SK-N-SH (cell line): ENCODE measurements at regions not wholly inside any gene's neighbourhood (a gene's known extent, or its start where the extent isn't known, plus 50 kb on each side); places are given as distances from the start of the nearest gene placed in this dataset.
A peak's percentile ranks its signal among the peaks of the same experiment; 100 is the strongest.

ENCODE experiments used
- CTCF ChIA-PET: fragments of 300-600, 350-600 bp; formaldehyde crosslinking; extraction: SDS; loops from one replicate; lab custom pipeline; 2021; lab: Yijun Ruan, JAX
- POLR2A ChIA-PET: fragments of 350-600 bp; sonication (Branson Sonifier 250); formaldehyde crosslinking; extraction: SDS; loops from one replicate; lab custom pipeline; 2020; ENCODE audit warnings: antibody characterized with exemption, inconsistent platforms; lab: Yijun Ruan, JAX
- DNase-seq: peaks from one replicate; pipeline ENCODE4 v3.0.0; 2012
- H2AFZ ChIP-seq: fragments of 200-600 bp; sonication (generic); 2 replicates; pipeline ENCODE4 v1.8.1; 2016; ENCODE audit warnings: antibody characterized with exemption, mild to moderate bottlenecking, low read depth
- H3F3A ChIP-seq: fragments of 200-600 bp; sonication (generic); replicated peaks from 2 replicates; pipeline ENCODE3; 2016; ENCODE audit warnings: antibody characterized with exemption, mild to moderate bottlenecking; ENCODE audit not compliant: insufficient read depth
- H3K27ac ChIP-seq, 2 experiments: fragments of 200-500 bp in 1 of 2; fragments of 200-600 bp in 1 of 2; sonication (Bioruptor generic) in 1 of 2; sonication (generic), shearing (Covaris generic) in 1 of 2; 2 replicates each; pipeline versions ENCODE4 v1.5.1 to v1.6.1; 2014 to 2016; ENCODE audit warnings: low read depth in 2 of 2, inconsistent platforms in 1 of 2, low read length in 1 of 2, mild to moderate bottlenecking in 1 of 2, mixed read lengths in 1 of 2
- H3K27me3 ChIP-seq: fragments of 200-600 bp; sonication (generic), shearing (Covaris generic); 2 replicates; pipeline ENCODE4 v1.6.1; 2016; ENCODE audit warnings: mixed run types; ENCODE audit not compliant: insufficient read depth
- H3K36me3 ChIP-seq, 2 experiments: fragments of 200-500 bp in 1 of 2; fragments of 200-600 bp in 1 of 2; sonication (Bioruptor generic) in 1 of 2; sonication (generic) in 1 of 2; replicated peaks in 1 of 2; 2 replicates each; pipeline versions ENCODE3 to v1.5.1; 2014 to 2016; ENCODE audit warnings: low read length in 1 of 2, mild to moderate bottlenecking in 1 of 2; ENCODE audit not compliant: insufficient read depth in 2 of 2, control insufficient read depth in 1 of 2
- H3K4me1 ChIP-seq, 2 experiments: fragments of 200-500 bp in 1 of 2; fragments of 200-600 bp in 1 of 2; sonication (Bioruptor generic) in 1 of 2; sonication (generic), shearing (Covaris generic) in 1 of 2; 2 replicates each; pipeline versions ENCODE4 v1.5.1 to v1.6.1; 2014 to 2016; ENCODE audit warnings: low read depth in 1 of 2, low read length in 1 of 2, mixed run types in 1 of 2; ENCODE audit not compliant: insufficient read depth in 2 of 2, control insufficient read depth in 1 of 2
- H3K4me2 ChIP-seq: fragments of 200-600 bp; sonication (generic), shearing (Covaris generic); 2 replicates; pipeline ENCODE4 v1.6.1; 2017; ENCODE audit warnings: mixed run types
- H3K4me3 ChIP-seq, 2 experiments: fragments of 200-500 bp in 1 of 2; fragments of 200-600 bp in 1 of 2; sonication (Bioruptor generic) in 1 of 2; sonication (generic), shearing (Covaris generic) in 1 of 2; 2 replicates each; pipeline versions ENCODE4 v1.5.1 to v1.8.1; 2014 to 2016; ENCODE audit warnings: low read depth in 2 of 2, inconsistent platforms in 1 of 2, low read length in 1 of 2, mild to moderate bottlenecking in 1 of 2, mixed read lengths in 1 of 2, moderate library complexity in 1 of 2
- H3K79me2 ChIP-seq: fragments of 200-600 bp; sonication (generic); 2 replicates; pipeline ENCODE4 v1.8.1; 2017; ENCODE audit warnings: mild to moderate bottlenecking; ENCODE audit not compliant: insufficient read depth
- H3K9ac ChIP-seq: fragments of 200-600 bp; sonication (generic); 2 replicates; pipeline ENCODE4 v1.6.1; 2017; ENCODE audit warnings: mixed run types
- H3K9me2 ChIP-seq: fragments of 200-600 bp; sonication (generic); 2 replicates; pipeline ENCODE4 v1.6.1; 2017; ENCODE audit warnings: mixed run types
- H3K9me3 ChIP-seq: fragments of 200-600 bp; sonication (generic); 2 replicates; pipeline ENCODE4 v1.6.1; 2017; ENCODE audit warnings: mixed run types, mild to moderate bottlenecking, moderate library complexity
- H4K20me1 ChIP-seq: fragments of 200-600 bp; sonication (generic); 2 replicates; pipeline ENCODE4 v1.6.1; 2017; ENCODE audit warnings: mild to moderate bottlenecking, mixed run types; ENCODE audit not compliant: insufficient read depth
- ELF1 ChIP-seq: IDR thresholded peaks from 2 replicates; pipeline ENCODE4 v1.4.0; 2012
- EZH2phosphoT487 ChIP-seq: fragments of 200-600 bp; sonication (generic); IDR thresholded peaks from 2 replicates; pipeline ENCODE4 v1.6.1; 2017; ENCODE audit warnings: low read depth, mixed run types, mild to moderate bottlenecking, antibody characterized with exemption, moderate library complexity, borderline replicate concordance
- FOXM1 ChIP-seq: IDR thresholded peaks from 2 replicates; pipeline ENCODE4 v1.4.0; 2012; ENCODE audit warnings: low read depth, mild to moderate bottlenecking
- GABPA ChIP-seq: IDR thresholded peaks from 2 replicates; pipeline ENCODE4 v1.4.0; 2012; ENCODE audit warnings: low read depth, mild to moderate bottlenecking
- GATA2 ChIP-seq: sonication (generic); formaldehyde crosslinking; IDR thresholded peaks from 2 replicates; pipeline ENCODE4 v1.5.0; 2020; ENCODE audit warnings: mild to moderate bottlenecking, missing genetic modification reagents
- MEF2A ChIP-seq: IDR thresholded peaks from 2 replicates; pipeline ENCODE4 v1.4.0; 2012; ENCODE audit warnings: low read depth, borderline replicate concordance
- NFIC ChIP-seq: IDR thresholded peaks from 2 replicates; pipeline ENCODE4 v1.4.0; 2012; ENCODE audit warnings: borderline replicate concordance
- NRF1 ChIP-seq: IDR thresholded peaks from 2 replicates; pipeline ENCODE4 v1.6.1; 2012; ENCODE audit warnings: low read depth, mild to moderate bottlenecking, low read length
- POLR2AphosphoS5 ChIP-seq: IDR thresholded peaks from 2 replicates; pipeline ENCODE4 v1.6.1; 2012; ENCODE audit warnings: low read depth, low read length
- RAD21 ChIP-seq: IDR thresholded peaks from 2 replicates; pipeline ENCODE4 v1.6.1; 2012; ENCODE audit warnings: mild to moderate bottlenecking, low read length
- RCOR1 ChIP-seq: fragments of 150-350 bp; IDR thresholded peaks from 2 replicates; pipeline ENCODE4 v1.6.1; 2017; ENCODE audit warnings: antibody characterized with exemption, low read length
- RXRA ChIP-seq: IDR thresholded peaks from 2 replicates; pipeline ENCODE4 v1.4.0; 2012; ENCODE audit warnings: low read depth, mild to moderate bottlenecking, borderline replicate concordance
- SMC3 ChIP-seq: IDR thresholded peaks from 2 replicates; pipeline ENCODE4 v1.6.1; 2012; ENCODE audit warnings: low read depth, low read length, improper control_type of control experiment
- TCF12 ChIP-seq: IDR thresholded peaks from 2 replicates; pipeline ENCODE4 v1.4.0; 2012
- YY1 ChIP-seq: IDR thresholded peaks from 2 replicates; pipeline ENCODE4 v1.4.0; 2012; ENCODE audit warnings: low read depth, mild to moderate bottlenecking
- WGBS: methylation state at CpG from one replicate; pipeline ENCODE4 v1.1.6; 2017; ENCODE audit warnings: low lambda C conversion rate; 5-methylcytosine and 5-hydroxymethylcytosine counted together
- TF ChIP-seq, protein P1 (sequence below): IDR thresholded peaks from 2 replicates; pipeline ENCODE4 v1.4.0; 2012; ENCODE audit warnings: low read depth, borderline replicate concordance
- TF ChIP-seq, protein P2 (sequence below): IDR thresholded peaks from 2 replicates; pipeline ENCODE4; 2012
- TF ChIP-seq, protein P3 (sequence below): IDR thresholded peaks from 2 replicates; pipeline ENCODE4 v1.4.0; 2012; ENCODE audit warnings: low read depth, borderline replicate concordance
- TF ChIP-seq, protein P4 (sequence below): fragments of 150-350 bp; IDR thresholded peaks from 2 replicates; pipeline ENCODE4 v1.6.1; 2016; ENCODE audit warnings: mild to moderate bottlenecking, low read depth, low read length

DNA sequence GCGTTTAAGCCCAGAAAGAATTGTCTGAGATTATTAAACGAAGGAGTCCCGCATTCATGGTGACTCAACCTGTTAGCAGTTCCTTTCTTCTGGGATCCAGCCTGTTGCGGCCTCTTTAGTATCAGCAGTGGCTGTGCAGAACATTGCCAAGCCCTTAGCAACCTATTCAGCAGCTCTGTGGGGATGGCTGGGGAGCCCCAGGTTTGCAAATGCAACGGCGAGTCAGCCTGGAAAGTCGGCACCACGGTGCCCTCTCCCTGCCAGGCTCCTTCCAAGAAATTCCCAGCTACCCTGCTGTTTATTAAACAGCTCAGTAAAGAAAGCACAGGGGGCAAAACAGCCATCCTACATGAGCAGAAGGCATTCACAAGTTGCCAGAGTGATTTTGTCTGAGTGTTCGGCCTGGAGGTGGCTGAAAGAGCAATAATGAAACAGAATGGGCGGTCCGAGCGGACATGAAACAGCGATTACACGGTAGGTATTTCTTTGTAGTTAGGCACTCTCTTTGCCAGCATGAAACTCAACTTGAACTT, 198.3 kb downstream of the BAMBI start (continued):
- TF ChIP-seq, protein P1, sequence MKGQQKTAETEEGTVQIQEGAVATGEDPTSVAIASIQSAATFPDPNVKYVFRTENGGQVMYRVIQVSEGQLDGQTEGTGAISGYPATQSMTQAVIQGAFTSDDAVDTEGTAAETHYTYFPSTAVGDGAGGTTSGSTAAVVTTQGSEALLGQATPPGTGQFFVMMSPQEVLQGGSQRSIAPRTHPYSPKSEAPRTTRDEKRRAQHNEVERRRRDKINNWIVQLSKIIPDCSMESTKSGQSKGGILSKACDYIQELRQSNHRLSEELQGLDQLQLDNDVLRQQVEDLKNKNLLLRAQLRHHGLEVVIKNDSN, result no peak
- TF ChIP-seq, protein P2, sequence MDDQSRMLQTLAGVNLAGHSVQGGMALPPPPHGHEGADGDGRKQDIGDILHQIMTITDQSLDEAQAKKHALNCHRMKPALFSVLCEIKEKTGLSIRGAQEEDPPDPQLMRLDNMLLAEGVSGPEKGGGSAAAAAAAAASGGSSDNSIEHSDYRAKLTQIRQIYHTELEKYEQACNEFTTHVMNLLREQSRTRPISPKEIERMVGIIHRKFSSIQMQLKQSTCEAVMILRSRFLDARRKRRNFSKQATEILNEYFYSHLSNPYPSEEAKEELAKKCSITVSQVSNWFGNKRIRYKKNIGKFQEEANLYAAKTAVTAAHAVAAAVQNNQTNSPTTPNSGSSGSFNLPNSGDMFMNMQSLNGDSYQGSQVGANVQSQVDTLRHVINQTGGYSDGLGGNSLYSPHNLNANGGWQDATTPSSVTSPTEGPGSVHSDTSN, result no peak
- TF ChIP-seq ELF1, result no peak
- TF ChIP-seq GATA2 (CRISPR knock-in tag), result no peak
- TF ChIP-seq RCOR1, result no peak
- no peak for TF ChIP-seq POLR2AphosphoS5
- no peak for TF ChIP-seq FOXM1

DNA sequence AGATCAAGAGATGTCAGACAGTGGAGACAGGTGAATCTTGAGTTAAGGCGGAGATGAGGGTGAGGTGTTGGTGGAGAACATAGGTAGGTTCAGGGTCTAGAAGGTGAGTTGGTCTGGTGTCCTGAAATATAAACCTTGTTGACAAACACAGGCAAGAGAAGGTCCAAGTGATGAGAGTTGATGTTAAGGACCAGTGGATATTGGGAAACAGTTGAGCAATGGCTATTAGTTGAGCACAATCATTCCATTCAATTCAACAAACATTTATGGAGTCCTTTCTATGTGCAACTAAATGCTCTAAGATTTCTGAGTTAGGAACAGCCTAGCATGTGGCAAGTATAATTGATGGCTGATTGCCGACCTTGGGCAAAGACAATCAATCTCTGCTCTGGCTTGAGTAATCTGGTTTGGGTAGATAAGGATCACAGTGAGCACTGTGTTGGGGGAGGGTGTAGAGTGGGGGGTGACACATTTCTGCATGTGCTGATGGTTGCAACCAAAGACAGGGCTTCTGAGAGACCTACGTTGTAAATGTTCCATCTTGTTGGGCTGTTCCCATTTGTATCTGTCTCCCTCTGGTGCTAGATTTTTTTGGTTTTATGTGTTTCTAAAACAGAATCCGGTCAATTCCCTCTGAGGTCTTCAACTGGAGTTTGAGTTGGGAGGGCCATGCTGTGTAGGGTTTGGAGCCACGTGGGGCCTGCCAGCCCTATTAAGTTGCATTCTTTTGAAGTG, 201.1 kb downstream of the BAMBI start:
- TF ChIP-seq RAD21 (peak; percentile 21; the same call in 1 of the 2 replicates), POLR2AphosphoS5 (no peak), GATA2 (CRISPR knock-in tag) (0 out of 2 replicates have a peak, but pooled peaks have one; percentile 10)
- no peaks in the 10 kb centered on the region for H3K9me3 ChIP-seq
- CTCF ChIA-PET, result no interaction called here
- WGBS, result 73% methylated on average over 5 of the region's 5 CpGs
- no peak overlapping the region for H3K4me2 ChIP-seq
- H3F3A ChIP-seq, result no peaks in the 10 kb centered on the region
- H3K9ac ChIP-seq, result no peak overlapping the region
- no peaks in the 10 kb centered on the region for H3K36me3 ChIP-seq
- H2AFZ ChIP-seq, result no peak overlapping the region
- H3K9me2 ChIP-seq, result no peaks in the 10 kb centered on the region
- DNase-seq, result no peak
- no peaks in the 10 kb centered on the region for H3K79me2 ChIP-seq
- H3K4me3 ChIP-seq, result no peak overlapping the region
- no peaks in the 10 kb centered on the region for H4K20me1 ChIP-seq
- H3K27ac ChIP-seq, result no peak overlapping the region
- POLR2A ChIA-PET, result no interaction called here
- peaks cover 2 to 10% of the 10 kb centered on the region in 2 experiments; a peak in 2 of 4 replicates for H3K4me1 ChIP-seq
- no peaks in the 10 kb centered on the region for H3K27me3 ChIP-seq

DNA sequence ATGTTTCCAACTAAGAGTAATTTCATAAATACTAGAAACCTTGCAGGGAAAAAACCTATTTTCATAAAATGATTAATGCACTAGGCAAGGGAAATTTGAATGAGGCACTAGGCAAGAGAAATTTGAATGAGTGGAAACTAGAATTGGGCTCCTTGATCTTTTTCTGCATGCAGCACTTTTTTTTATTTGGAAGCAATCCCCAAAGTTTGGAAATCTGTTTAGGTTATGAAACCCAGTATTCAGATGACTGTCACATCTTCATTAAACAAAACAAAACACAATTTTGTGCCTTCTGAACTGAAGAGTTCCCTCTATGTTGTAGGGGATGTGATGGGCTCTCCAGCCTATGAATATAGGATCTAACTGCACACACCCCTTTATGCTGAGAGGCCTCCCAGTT, 201.9 kb downstream of the BAMBI start:
- Histone ChIP-seq H3K9ac (no peak overlapping the region), H2AFZ (no peak overlapping the region), H4K20me1 (no peaks in the 10 kb centered on the region), H3K9me2 (no peaks in the 10 kb centered on the region), H3K4me3 (no peak overlapping the region), H3K27ac (no peak overlapping the region), H3K4me2 (no peak overlapping the region), H3K4me1 (peaks cover 2 to 10% of the 10 kb centered on the region in 2 experiments; a peak in 3 of 4 replicates), H3F3A (no peaks in the 10 kb centered on the region), H3K36me3 (no peaks in the 10 kb centered on the region), H3K9me3 (no peaks in the 10 kb centered on the region), H3K79me2 (no peaks in the 10 kb centered on the region), H3K27me3 (no peaks in the 10 kb centered on the region)
- CTCF ChIA-PET, result no interaction called here
- POLR2A ChIA-PET, result no interaction called here
- DNase-seq, result no peak
- TF ChIP-seq, protein P1, result no peak
- TF ChIP-seq EZH2phosphoT487 (no peak), RAD21 (no peak), YY1 (no peak), RXRA (no peak), SMC3 (no peak), GABPA (no peak), NRF1 (no peak), NFIC (no peak), MEF2A (no peak), RCOR1 (no peak), TCF12 (no peak)
- TF ChIP-seq, protein P3, sequence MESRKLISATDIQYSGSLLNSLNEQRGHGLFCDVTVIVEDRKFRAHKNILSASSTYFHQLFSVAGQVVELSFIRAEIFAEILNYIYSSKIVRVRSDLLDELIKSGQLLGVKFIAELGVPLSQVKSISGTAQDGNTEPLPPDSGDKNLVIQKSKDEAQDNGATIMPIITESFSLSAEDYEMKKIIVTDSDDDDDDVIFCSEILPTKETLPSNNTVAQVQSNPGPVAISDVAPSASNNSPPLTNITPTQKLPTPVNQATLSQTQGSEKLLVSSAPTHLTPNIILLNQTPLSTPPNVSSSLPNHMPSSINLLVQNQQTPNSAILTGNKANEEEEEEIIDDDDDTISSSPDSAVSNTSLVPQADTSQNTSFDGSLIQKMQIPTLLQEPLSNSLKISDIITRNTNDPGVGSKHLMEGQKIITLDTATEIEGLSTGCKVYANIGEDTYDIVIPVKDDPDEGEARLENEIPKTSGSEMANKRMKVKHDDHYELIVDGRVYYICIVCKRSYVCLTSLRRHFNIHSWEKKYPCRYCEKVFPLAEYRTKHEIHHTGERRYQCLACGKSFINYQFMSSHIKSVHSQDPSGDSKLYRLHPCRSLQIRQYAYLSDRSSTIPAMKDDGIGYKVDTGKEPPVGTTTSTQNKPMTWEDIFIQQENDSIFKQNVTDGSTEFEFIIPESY, result no peak
- TF ChIP-seq, protein P4, sequence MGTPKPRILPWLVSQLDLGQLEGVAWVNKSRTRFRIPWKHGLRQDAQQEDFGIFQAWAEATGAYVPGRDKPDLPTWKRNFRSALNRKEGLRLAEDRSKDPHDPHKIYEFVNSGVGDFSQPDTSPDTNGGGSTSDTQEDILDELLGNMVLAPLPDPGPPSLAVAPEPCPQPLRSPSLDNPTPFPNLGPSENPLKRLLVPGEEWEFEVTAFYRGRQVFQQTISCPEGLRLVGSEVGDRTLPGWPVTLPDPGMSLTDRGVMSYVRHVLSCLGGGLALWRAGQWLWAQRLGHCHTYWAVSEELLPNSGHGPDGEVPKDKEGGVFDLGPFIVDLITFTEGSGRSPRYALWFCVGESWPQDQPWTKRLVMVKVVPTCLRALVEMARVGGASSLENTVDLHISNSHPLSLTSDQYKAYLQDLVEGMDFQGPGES, result no peak
